Dermis microvascular lymphatic vessel endothelial cell (primary cell): ENCODE measurements at regions not wholly inside any gene's neighbourhood (a gene's known extent, or its start where the extent isn't known, plus 50 kb on each side); places are given as distances from the start of the nearest gene placed in this dataset.

Experiments
- DNase-seq, 2 donors: peaks; one replicate each; pipeline versions ENCODE4 v3.0.0 to v3.0.0-alpha.2; 2010; ENCODE audit warnings: low read depth in 2 of 2

DNA sequence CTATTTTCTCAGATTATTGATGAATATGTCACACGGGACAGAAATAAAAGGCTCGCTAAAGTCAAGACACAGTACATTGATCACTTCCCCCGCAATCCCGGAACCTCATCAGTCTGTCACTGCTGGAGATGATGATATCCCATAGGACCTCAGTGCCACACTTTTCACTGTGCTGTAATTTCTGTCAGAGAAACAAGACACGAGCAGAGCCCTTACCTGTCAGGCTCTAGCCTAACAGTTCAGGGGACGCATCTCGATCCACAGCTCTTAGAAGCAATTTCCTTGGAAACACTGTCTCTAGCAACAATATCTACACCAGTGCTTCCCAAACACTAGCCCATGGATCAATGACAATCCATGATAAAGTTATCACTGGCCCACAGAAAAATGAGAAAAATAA lies 140.0 kb downstream of the GRIN2B start:
- no peak for DNase-seq

DNA sequence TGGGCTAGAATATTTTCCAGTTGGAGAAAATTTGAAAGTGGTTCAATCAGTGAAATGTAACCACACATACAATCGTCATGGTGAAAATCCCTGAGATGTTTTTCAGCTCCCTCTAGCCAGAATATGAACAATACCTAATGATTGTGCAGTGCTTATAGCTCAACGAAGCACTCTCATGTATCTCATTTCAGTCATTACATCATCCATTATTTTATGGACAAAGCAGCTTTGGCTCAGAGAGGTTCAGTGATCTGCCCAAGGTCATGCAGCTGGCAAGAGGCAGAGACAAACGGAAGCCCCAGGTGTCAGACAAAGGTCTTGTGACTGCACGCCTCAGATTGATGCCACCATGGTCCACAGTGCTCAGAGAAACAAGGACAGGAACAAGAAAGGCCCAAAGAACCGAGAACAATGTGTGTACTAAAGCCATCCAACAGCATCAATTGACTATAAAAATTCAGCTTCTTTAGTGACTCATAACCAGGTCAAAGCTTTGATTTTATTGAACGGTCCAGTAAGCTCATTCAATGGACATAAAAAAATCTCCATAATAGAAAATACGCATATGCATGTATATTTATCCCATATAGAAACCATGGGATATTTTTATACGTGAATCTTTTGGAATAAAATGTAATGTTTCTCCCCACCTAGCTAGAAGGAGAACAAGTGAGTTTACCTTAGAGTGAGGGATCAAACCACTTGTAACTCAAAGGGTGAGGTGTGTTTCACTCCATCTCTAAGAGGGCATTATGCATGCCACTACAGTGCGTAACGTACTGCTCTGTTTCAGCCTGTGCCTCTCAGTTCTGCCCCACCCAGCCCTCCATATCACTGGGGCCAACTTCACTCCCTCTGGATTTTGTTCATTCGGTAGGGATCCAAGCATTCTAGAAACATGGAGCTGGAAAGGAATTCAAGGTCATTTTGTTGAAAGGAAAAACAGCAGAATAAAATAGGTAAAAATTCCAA lies 141.8 kb downstream of the GRIN2B start:
- DNase-seq: no peak

DNA sequence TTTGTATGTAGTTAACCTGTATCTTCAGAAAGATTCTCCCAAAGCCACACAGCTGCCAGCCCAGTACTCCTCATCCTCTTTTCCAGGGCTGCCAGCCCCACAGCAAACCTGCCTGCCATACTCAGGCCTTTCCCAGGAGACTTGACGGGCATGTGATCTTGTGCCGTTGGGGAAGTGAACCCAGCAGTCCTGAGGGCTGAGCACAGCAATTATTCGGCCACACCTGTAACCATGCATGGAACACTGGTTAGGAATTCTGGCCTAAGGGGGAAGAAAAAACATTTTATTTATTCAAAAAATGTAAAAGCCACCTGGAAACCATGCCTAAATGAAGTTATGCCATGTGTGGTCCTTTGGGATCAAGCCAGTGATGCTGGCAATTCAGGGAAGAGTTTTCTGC lies 145.3 kb downstream of the GRIN2B start:
- no peak for DNase-seq

DNA sequence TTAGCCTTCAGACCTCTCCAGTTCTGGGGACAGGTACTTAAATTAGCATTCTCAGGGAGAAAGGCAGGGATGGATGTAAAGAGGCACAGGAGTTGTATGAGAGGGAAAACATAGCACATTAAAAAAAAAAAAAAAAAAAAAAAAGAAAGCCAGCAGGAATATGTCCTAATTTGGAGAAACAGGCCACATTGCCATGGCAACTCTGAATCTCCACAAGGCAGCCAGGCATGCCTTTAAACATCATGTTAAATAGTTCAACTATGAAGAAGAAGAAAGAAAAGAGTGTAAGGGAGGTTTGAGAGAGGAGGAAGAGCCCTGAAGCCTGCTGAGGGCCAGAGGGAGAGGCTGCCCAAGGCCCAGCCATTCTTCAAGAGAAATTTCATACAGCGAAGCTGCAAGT lies 145.8 kb downstream of the GRIN2B start:
- DNase-seq: no peak

DNA sequence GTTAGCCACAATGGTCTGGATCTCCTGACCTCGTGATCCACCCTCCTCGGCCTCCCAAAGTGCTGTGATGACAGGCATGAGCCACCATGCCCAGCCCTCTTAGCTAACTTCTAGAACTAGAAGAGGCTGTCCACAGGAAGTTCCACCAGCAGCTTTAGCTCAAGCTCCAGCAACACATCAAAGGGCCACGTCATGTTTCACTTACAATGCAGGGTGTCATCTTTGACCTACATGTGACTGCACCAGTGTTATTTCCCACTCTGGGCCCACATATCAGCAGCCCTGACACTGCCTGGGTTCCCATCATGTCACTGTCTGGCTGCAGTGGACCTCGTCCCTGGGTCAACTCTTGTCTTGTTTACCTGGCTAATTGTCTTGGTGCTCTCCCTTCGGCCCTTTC lies 147.2 kb downstream of the GRIN2B start:
- no peak for DNase-seq

DNA sequence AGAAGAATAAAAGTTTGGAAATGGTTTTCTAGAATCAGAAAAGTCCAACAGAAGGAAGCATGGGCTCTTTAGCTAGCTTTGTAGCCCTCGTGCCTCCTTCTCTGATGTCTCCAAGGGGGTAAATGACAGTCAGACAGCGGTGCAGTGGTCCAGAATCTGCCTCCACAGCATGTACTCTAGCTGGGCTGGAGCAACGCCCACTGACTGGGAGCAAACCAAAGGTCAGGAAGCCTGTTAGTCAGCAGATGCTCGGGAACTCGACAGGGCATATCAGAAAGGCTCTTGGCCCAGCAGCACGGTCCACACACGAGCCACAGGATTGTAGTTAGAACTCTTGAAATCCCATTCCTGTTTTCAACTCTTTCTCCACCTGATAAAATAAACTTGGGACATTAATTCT lies 164.3 kb downstream of the GRIN2B start:
- DNase-seq: no peak

DNA sequence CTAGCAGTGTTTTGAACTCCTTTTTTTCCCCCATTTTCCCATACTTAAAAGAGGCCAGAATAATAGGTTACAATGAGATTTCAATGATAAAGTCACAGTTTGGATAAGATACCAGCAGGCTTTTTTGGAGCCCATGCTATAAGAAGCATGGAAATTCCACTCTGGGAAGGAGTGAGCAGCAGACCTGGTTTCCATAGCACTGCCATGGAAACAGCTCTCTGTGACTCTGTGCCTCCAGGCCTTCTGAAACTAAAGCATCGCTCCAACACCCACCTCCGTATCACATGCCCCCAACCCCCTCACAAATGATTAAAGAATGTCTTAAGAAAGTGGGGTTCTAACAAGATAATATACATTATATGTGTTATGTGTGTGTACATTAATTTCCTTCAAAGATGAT lies 165.0 kb downstream of the GRIN2B start:
- no peak for DNase-seq

DNA sequence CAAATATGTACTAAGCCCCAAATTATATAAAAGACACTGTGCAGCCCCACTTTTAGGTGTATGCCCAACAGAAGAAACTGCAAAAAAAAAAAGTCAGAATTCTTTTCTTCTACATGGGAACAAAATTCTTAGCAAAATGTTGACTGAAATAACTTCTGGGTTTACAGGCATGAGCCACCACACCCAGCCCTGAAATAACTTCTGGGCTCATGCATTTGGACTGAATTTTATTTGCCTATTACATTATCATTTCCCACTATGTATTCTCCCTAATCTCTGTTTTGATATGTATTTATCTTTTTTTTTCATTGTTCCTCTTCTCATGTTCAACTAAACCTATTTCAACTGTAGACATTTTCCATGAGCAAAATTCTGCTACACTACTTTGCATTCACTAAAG lies 169.2 kb downstream of the GRIN2B start:
- no peak for DNase-seq

DNA sequence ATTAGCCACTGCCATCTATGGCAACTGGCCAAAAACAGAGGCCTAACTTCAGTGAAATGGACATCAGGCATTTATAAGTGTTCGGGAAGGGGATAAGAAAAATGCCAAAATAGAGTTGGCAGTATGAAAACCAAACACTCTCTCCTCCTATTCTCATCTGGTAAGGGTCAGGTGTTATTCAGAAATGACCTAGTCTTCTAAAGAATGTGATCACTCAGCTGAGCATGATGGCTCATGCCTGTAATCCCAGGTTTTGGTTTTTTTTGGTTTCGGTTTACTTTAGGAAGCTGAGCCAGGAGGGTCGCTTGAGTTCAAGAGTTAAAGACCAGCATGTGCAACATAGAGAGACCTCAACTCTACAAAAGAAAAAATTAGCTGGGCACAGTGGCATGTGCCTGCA lies 170.3 kb downstream of the GRIN2B start:
- no peak for DNase-seq

DNA sequence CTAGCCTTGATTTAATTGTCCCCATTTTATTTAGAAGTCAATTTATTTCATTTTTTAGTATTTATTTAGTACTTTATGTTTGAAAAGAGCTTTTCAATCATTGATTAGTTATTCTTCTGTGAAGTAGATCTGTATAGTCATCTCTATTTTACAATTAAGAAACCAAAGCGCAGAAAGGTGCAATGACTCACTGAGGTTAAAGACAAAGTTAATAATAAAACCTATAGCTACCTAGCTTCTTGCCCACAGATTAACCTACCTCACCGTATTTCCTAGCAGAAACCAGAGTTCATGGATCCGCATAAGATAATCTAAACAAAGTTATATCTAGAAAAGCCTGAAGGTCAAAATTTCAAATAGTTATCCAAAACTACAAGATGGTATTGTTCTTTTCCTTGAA lies 176.4 kb downstream of the GRIN2B start:
- no peak for DNase-seq

DNA sequence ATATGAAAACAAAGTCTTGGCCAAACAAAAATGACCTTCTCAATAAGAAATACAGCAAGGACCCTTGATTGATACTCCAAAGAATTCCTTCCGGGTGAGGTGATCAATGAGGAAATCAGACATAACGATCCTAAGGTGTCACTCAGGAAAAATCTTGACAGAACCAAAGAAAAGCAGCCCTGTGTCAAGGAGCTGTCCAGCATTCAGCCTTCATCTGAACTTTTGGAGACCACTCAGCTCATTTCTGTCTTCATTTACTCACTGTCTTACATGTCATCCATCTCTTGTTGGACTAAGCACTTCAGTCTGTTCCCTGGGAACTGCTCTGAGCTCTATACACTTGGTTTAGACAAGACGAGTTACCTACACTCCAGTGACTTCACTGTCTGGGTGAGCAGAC lies 179.9 kb downstream of the GRIN2B start:
- no peak for DNase-seq

DNA sequence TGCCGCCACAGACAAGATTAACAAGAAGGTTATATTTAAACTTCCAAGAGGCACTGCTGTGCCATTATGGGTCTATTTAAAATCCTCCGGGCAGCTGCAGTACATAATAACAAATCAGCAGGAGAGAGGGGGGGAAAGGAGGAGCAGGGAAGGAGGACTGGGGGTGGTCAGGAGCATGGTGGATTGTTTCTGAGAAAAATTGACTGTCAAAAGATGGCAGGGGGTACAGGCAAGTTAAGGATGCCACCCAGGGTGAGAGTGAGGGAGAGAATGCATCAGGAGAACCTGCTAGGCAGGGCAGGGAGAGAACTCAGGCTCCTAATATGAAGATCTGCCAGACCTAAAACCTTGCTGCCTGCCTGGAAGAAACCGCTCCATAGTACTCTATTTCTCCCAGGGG lies 181.8 kb downstream of the GRIN2B start:
- no peak for DNase-seq

DNA sequence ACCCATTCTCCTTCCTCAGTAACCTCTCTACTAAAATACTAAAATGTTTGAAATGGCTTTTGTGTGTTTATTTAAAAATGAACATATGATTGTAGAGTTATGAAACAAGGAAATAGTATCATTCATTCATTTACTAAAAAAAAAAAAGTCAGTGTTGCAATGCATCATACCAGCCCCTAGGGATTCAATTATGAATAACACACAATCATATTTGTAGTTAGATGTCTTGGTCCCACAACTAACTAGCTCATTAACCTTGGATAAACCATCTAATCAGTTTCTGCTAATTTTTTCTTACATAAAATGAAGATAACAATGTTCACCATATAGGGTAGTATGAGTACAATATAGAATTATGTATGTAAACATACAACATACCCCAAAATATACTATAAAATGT lies 183.2 kb downstream of the GRIN2B start:
- DNase-seq: no peak

DNA sequence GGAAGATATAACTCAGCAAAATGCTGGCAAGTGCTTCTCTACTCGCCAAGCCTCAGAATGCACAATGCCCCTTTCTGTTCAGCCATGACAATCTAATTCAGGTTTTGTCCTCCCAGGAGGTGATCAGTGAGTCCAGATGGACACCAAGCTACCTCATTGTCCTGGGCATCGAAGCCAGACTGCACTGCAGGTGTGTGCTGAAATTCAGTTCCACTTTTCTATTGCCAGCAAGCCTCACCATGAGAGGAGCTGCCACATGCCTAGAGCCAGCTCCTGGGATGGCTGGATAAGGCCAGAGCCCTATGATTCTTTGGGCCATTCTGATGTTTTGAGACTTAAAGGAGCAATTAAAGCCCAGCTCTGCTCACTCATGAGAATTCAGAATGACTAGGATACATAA lies 186.7 kb downstream of the GRIN2B start:
- DNase-seq: no peak

DNA sequence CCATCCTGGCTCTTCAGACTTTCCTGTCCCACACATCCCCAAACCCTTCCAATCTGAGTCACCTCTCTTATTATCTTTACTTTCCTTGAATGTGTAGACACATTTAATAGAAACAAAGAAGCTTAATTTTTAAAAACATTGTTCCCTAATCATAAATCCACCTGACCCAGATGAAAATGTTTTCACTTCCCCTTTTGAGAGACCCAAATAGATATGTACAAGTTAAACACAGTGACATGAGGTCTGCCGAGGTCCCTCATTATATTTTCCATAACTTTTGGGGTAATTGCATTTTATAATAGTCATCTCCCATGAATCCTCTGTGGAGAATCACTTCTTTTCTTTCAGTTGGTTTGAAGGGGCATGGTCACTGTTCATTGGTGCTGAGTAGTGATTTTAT lies 191.1 kb downstream of the GRIN2B start:
- DNase-seq: no peak

DNA sequence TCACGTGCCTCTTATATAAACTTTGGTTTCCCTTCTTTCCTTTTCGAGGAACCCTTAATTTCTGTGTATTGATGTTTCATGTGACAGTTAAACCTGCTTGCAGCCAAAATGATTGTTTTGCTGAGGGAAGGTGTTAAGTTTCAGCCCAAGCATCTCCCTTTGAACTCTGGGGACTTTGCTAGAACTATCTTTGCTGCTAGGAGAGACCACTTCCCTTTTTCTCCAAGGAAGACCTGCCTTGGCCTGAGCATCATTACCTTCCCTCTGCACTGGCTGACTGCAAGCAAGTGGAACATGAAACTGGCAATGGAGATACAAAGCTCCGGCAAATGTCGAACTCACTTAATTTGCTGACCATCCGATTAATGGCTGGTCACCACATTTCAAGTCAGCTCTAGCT lies 192.8 kb downstream of the GRIN2B start:
- no peak for DNase-seq

DNA sequence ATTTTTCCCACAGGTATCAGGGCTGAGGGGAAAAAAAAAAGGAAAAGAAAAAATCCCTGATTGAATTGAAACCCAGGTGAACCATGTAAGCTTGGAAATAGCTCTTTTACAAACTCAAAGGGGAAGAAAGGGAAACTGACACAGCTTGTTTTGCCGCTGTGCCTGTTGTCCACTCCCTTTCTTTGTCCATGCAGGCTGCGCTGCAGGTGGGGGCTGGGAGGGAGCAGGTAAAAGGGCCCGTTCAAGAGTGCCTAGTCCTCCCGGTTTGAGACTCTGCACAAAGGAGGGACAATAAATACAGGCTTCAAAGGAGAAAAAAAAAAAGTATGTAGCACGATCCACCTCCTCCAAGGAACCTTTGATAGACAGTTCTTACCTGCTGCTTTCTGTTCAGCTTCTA lies 194.8 kb downstream of the GRIN2B start:
- no peak for DNase-seq

DNA sequence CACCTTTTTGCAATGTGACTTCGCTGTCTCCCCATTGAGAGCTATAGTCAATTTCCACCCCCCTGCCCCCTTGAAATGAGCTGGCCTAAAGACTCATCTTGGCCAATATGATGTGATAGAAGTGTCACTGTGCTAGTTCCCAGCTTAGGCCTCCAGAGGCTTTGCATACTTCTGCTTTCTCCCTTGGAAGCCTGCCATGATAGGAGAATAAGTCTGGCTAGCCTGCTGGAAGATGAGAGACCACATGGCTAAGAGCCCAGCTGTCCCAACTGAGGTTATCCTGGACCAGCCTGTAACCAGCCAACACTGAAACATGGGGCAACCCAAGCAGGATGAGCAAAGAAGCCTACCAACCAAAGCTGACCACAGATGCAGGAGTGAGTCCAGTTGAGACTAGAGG lies 196.9 kb downstream of the GRIN2B start:
- no peak for DNase-seq

DNA sequence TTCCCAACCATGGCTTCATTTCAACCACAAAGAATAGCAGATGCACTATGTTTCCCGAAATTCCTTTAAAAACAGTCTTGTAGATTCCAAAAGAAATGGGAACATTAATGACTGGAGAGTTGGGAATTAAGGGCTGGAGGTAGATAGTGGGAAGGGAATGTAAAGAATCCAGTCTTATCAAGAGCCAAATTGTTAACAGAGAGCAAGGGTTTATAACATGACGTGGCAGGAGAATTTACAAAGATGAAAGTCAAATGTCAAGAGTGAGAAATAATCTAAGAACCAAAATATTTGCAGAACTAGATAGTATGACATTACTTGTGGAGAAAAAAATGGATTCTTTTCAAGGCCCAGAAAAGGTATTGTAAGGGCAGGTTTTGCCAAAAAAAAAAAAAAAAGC lies 200.9 kb downstream of the GRIN2B start:
- DNase-seq: no peak

DNA sequence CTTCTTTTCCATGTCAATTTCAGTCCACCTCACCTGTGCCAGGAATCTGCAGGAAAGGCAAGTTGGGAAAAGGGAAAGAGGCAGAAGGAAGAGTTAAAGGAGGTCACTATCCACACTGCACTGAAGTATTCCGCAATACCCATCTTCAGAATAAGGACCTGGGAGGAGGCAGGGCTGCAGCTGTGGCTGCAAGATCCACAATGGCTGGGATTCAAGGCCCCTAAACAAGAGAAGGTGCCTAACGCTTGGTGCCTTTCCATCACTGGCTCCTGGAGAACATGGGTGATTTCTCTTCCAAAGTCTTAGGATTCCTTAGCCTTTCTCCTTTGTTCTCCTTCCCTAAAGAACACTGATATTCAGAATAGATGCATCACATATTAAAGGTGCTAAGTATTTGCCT lies 204.0 kb downstream of the GRIN2B start:
- DNase-seq: no peak

DNA sequence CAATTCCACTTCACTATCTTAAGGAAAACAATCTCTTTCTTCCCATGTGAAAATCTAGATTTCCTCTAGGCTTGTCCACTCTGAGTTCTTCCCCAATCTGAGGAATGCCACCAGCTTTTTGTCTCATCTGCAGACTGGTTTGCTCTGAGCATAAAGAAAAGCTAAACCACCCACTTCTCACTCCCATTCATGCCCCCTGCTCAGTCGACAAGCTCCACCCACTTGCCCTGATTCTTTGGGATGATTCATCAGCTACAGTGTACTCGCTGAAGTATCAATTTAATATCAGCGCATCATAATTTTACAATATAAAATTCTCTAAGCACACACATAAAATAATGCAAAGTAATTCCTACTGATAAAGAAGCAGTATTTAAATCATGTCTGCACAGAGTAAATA lies 209.1 kb downstream of the GRIN2B start:
- DNase-seq: no peak

DNA sequence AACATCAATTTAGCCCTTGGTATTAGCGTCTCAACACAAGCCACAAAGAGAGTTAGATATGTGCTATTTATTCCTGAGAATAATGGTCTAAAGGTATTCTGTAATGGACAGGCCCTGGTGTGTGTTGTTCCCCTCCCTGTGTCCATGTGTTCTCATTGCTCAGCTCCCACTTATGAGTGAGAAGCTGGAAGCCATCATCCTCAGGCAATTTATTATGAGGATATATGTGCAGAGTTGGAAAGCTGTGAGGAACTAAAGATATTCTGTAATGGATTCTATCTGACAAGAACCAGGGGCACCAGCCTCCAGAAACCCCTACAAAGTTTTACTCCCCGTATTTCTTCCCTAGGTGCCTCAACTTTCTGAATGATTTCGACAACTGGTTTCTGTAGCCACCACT lies 210.8 kb downstream of the GRIN2B start:
- no peak for DNase-seq

DNA sequence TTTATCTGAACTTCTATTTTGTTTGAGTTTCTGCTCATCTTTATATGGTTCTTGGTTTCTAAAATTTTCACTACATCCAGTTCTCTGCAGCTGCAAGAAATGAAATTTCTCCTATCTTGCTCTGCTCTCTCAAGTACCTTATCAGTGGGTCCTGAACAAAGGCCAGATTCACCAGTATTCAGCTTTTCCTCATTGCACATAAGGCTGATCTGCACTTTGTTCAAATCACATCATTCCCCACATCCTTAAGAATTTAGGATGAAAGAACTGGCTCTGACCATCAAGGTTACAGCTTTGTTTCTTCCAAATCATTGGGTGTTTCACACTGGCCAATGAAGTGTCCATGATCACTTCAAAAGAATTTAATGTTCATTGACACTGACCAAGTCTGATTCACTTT lies 211.4 kb downstream of the GRIN2B start:
- DNase-seq: no peak

DNA sequence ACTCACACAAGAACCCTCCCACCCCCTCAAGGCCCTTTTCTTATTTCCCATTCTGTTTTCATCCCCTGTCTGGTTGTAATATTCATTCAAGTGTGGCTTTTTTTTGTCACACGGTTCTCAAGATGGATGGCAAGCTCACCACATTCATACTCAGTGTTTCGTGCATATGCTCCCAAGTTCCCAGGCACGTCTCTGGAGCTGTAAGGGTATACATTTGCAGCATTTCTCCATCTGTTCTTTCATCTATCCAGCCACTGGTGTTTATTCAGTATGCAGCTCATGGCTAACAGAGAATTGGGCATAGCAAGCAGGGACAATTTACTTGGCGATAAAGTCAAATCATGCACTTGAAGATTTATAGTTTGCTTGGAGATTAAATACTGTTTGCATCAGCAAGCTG lies 212.1 kb downstream of the GRIN2B start:
- DNase-seq: no peak
